Calu3 (cell line): ENCODE measurements at regions not wholly inside any gene's neighbourhood (a gene's known extent, or its start where the extent isn't known, plus 50 kb on each side); places are given as distances from the start of the nearest gene placed in this dataset.

Experiments used
- BruUV-seq: library from RNA; stranded (reverse); fragments of 400-500 nt; replicated peaks from 2 replicates; lab custom pipeline; 2021; lab: Mats Ljungman, UMichigan
- CTCF ChIA-PET: fragments of 300-600 bp; sonication (Branson Sonifier 250); formaldehyde crosslinking; loops from one replicate; lab custom pipeline; 2022; ENCODE audit warnings: antibody characterized with exemption; lab: Charles Lee
- DNase-seq: peaks from one replicate; pipeline ENCODE4 v3.0.0; 2022
- H3K27ac Mint-ChIP-seq: one replicate; pipeline ENCODE4 v1.8.0; 2022; ENCODE audit warnings: mixed read lengths; ENCODE audit not compliant: unreplicated experiment
- H3K27me3 Mint-ChIP-seq: one replicate; pipeline ENCODE4 v1.8.0; 2022; ENCODE audit warnings: mixed read lengths; ENCODE audit not compliant: unreplicated experiment
- H3K36me3 Mint-ChIP-seq: one replicate; pipeline ENCODE4 v1.8.0; 2022; ENCODE audit warnings: mild to moderate bottlenecking, moderate library complexity, mixed read lengths; ENCODE audit not compliant: insufficient read depth, unreplicated experiment
- H3K4me1 Mint-ChIP-seq: one replicate; pipeline ENCODE4 v1.8.0; 2022; ENCODE audit warnings: mild to moderate bottlenecking, low read depth, mixed read lengths; ENCODE audit not compliant: unreplicated experiment
- H3K4me3 Mint-ChIP-seq: one replicate; pipeline ENCODE4 v1.8.0; 2022; ENCODE audit warnings: mild to moderate bottlenecking, low read depth, moderate library complexity, mixed read lengths; ENCODE audit not compliant: unreplicated experiment
- H3K9me3 Mint-ChIP-seq: one replicate; pipeline ENCODE4 v1.8.0; 2022; ENCODE audit warnings: low read depth, mixed read lengths; ENCODE audit not compliant: unreplicated experiment
- intact Hi-C: fragments of 100-400 bp; cut with micrococcal nuclease; formaldehyde crosslinking; loops from one replicate; pipeline ENCODE4 v1.10.0; 2022; ENCODE audit not compliant: unreplicated experiment
- TF ChIP-seq, protein P1 (sequence below): fragments of 200-600 bp; IDR thresholded peaks from one replicate; pipeline ENCODE4 v1.8.0; 2022; ENCODE audit warnings: antibody characterized with exemption; ENCODE audit not compliant: unreplicated experiment

DNA sequence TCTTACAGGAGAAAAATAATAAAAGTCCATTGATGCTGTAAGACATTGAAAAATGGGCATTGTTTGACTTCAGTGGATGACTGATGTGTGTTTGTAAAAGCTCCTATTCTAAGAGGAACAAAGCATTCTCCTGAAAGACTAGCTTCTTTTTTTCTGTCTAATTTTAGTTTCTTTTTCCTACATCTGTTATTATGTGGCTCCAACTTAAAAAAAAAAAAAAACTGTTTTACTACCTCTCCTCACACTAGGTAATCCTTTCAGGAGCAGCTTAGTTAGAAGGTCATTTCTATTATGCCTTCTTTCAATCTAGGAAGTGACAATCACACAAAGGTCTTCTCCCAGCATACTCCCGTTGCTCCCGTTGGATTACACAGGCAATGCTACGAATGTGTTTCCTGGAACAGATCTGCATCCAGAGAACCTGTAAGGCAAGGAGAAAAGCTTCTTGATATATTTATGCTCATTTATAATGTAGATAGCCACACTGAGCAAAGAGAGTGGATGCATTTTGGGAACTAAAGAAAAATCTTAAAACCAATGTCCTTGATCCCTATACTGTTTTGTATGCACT lies 595.1 kb upstream of the CCDC179 start:
- peaks cover 9% of the 10 kb centered on the region for H3K4me1 Mint-ChIP-seq
- CTCF ChIA-PET, result interaction anchor here (0.6 to 1.0 kb wide), 2 partner anchors 315 to 895 kb away, joined by 4 read pairs; no protein-coding TSS in a partner anchor
- intact Hi-C loops, result no loop called here
- no peak for DNase-seq
- BruUV-seq, result no TSS peak
- peaks cover 2% of the 10 kb centered on the region for H3K9me3 Mint-ChIP-seq
- no peaks in the 10 kb centered on the region for H3K36me3 Mint-ChIP-seq
- no peaks in the 10 kb centered on the region for H3K27me3 Mint-ChIP-seq
- H3K27ac Mint-ChIP-seq, result no peak overlapping the region
- H3K4me3 Mint-ChIP-seq, result no peak overlapping the region
- TF ChIP-seq, protein P1, sequence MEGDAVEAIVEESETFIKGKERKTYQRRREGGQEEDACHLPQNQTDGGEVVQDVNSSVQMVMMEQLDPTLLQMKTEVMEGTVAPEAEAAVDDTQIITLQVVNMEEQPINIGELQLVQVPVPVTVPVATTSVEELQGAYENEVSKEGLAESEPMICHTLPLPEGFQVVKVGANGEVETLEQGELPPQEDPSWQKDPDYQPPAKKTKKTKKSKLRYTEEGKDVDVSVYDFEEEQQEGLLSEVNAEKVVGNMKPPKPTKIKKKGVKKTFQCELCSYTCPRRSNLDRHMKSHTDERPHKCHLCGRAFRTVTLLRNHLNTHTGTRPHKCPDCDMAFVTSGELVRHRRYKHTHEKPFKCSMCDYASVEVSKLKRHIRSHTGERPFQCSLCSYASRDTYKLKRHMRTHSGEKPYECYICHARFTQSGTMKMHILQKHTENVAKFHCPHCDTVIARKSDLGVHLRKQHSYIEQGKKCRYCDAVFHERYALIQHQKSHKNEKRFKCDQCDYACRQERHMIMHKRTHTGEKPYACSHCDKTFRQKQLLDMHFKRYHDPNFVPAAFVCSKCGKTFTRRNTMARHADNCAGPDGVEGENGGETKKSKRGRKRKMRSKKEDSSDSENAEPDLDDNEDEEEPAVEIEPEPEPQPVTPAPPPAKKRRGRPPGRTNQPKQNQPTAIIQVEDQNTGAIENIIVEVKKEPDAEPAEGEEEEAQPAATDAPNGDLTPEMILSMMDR, result no peak

DNA sequence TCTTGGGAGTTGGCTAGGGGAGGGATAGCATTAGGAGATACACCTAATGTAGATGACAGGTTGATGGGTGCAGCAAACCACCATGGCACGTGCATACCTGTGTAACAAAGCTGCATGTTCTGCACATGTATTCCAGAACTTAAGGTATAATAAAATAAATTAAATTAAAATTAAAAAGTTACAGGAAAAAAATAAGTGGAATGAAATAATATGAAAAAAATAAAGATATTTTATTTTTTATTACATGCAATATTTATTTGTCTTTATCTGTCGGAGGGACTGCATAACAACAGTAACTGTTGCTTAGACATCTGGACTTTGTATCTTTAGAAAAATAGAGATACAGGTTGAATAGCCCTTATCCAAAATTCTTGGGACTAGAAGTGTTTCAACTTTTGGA lies 597.4 kb upstream of the CCDC179 start:
- TF ChIP-seq, protein P1, result no peak
- DNase-seq, result no peak
- CTCF ChIA-PET, result no interaction called here
- H3K27ac Mint-ChIP-seq, result no peak overlapping the region
- intact Hi-C loops, result no loop called here
- peaks cover 9% of the 10 kb centered on the region for H3K4me1 Mint-ChIP-seq
- no peak overlapping the region for H3K4me3 Mint-ChIP-seq
- no peaks in the 10 kb centered on the region for H3K27me3 Mint-ChIP-seq
- BruUV-seq, result no TSS peak
- no peaks in the 10 kb centered on the region for H3K36me3 Mint-ChIP-seq
- H3K9me3 Mint-ChIP-seq, result peaks cover 2% of the 10 kb centered on the region

DNA sequence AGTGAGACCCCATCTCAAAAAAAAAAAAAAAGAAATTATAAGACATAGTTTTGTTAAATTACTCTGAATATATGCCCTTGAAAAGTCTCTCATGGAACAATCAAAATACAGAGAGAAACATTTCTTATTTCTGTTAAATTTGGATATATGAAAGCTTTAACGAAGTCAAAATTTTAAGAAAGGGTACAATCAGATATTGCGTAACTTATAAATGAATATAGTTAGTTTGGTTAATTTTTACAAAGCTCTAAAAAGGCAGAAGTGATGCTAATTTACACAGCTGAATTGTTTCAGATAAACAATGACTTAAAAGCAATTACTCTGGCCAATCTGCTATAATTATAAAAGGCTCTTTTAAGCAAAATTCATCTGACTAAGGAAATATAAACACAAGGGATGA lies 611.6 kb upstream of the CCDC179 start:
- no peak for DNase-seq
- Mint-ChIP-seq H3K4me3 (no peak overlapping the region), H3K27me3 (no peaks in the 10 kb centered on the region), H3K27ac (no peak overlapping the region), H3K9me3 (no peaks in the 10 kb centered on the region), H3K4me1 (no peaks in the 10 kb centered on the region), H3K36me3 (no peaks in the 10 kb centered on the region)
- intact Hi-C loops, result no loop called here
- CTCF ChIA-PET, result no interaction called here
- no TSS peak for BruUV-seq
- TF ChIP-seq, protein P1, result no peak

DNA sequence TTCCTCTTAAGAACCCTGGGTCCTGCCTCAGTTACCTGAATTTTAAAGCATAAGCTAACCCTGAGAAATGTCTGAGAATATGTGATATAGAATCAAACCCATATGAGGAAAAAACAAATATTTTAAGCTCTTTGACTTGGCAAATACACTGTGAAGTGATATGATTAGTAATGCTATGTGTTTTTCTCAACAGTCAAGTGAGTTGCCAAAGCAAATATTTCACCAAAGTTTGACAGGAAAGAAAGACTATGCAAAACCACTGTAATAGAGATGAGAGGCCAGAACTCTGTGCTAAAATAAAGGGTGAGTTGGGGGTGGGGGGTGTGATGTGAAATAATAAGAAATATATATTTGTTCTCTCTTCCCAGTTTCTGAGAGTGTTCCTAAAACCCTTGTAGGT lies 613.5 kb upstream of the CCDC179 start:
- Mint-ChIP-seq H3K4me3 (no peak overlapping the region), H3K27ac (no peak overlapping the region), H3K36me3 (no peaks in the 10 kb centered on the region), H3K27me3 (no peaks in the 10 kb centered on the region), H3K9me3 (no peaks in the 10 kb centered on the region), H3K4me1 (no peaks in the 10 kb centered on the region)
- DNase-seq, result no peak
- intact Hi-C loops, result no loop called here
- BruUV-seq, result no TSS peak
- CTCF ChIA-PET, result no interaction called here
- TF ChIP-seq, protein P1, result no peak
